GM10266 (cell line): ENCODE measurements at regions not wholly inside any gene's neighbourhood (a gene's known extent, or its start where the extent isn't known, plus 50 kb on each side); places are given as distances from the start of the nearest gene placed in this dataset.

ENCODE experiments used
- DNase-seq: peaks from one replicate; pipeline ENCODE4 v3.0.0; 2012; ENCODE audit errors: extremely low spot score
- TF ChIP-seq, protein P1 (sequence below): IDR thresholded peaks from 2 replicates; pipeline ENCODE4 v1.5.1; 2012; ENCODE audit warnings: mild to moderate bottlenecking, low read depth; ENCODE audit not compliant: control insufficient read depth, insufficient read depth; ENCODE audit errors: missing control alignments

- TF ChIP-seq, protein P1, sequence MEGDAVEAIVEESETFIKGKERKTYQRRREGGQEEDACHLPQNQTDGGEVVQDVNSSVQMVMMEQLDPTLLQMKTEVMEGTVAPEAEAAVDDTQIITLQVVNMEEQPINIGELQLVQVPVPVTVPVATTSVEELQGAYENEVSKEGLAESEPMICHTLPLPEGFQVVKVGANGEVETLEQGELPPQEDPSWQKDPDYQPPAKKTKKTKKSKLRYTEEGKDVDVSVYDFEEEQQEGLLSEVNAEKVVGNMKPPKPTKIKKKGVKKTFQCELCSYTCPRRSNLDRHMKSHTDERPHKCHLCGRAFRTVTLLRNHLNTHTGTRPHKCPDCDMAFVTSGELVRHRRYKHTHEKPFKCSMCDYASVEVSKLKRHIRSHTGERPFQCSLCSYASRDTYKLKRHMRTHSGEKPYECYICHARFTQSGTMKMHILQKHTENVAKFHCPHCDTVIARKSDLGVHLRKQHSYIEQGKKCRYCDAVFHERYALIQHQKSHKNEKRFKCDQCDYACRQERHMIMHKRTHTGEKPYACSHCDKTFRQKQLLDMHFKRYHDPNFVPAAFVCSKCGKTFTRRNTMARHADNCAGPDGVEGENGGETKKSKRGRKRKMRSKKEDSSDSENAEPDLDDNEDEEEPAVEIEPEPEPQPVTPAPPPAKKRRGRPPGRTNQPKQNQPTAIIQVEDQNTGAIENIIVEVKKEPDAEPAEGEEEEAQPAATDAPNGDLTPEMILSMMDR: no peak
- DNase-seq: no peak
These were observed 114.3 kb upstream of the CPEB2 start for GRCh38 chr4:14887842-14888433.

- TF ChIP-seq, protein P1: no peak
- no peak for DNase-seq
These were observed 113.3 kb upstream of the CPEB2 start for GRCh38 chr4:14888790-14889572.

- TF ChIP-seq, protein P1: no peak
- no peak for DNase-seq
These were observed 109.7 kb upstream of the CPEB2 start for GRCh38 chr4:14892563-14892962.

DNA sequence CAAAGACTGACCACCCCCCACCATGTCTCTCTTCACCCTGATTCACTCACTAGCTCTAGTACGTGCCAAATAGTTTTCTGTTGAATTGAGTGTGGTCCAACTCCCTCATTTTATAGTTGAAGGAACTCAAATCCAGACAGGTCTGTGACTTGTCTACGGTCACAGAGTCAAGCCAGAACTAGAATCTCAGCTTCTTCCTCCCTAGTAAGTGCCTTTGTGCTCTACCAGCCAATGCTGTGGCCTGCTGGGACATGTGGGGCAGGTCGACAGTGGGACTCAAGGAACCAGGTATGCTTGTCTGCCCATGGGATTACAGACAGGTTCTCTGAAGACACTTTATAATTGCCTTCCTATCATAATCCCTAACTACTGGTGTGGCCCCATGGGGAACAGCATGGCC, 108.6 kb upstream of the CPEB2 start:
- DNase-seq: no peak
- TF ChIP-seq, protein P1: no peak

DNA sequence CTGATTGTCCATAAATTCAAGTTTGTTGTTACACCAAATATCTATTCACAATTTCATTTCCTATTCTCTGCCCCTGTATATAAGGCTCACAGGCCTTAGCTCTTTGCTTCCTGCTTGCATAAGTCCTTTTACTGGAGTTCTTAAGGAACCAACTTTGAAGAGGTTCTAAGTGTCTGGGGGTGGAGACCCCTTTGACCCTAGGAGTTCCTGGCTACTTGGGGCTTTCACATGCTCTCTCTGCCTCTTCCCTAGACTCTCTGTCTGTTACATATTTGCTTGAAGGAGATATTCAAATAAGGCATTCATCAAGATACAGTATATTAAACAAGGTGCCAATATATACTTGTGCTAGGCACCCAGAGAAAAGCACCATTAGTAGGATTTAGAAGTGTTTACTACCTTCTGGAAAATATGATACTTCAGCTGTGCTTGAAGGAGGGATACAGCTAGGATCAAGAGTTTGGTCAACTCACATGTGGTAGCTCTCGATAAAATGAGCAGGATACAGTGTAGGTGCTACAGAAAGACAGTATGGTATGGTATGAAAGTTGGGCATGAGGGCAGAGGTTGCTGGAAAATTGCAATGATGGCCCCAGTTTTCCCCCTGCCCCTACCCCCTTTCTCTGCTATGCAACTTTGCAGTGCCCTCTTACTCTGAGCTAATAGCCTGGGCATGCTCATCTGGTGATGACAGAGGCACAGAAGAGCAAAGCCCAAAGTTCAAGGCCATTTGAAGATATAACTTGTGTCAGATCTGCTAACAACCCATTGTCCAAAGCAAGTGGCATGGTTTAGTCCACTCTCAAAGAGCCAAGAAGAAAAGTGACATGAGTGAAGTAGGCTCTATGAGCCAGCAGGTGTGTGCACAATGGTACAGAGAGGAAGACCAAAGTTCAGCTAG, 107.6 kb upstream of the CPEB2 start:
- TF ChIP-seq, protein P1: no peak
- DNase-seq: no peak

DNA sequence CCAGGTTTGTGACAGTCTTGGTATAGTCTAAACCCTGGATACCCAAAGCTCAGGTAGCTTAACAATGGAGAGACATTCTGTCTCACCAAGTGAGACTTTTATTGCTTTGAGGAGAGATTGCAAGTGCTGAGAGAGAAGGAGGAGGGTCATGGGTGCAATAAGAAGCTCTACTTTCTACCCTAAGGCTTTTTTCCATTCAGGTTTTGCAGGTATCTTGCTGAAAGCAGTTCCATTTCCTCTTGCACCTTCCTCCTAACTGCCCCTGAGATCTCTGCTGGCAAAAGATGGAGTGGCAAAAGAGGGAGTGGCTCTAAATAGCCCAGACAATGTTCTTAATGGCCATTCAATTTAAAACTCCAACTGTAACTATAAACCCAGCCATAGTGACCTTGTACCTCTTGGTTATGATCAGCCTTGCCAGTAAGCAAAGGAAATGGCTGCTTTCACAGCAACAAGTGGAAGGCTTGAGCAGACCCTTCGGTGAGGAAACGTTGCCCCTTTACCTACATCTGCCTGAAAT, 105.6 kb upstream of the CPEB2 start:
- TF ChIP-seq, protein P1: no peak
- DNase-seq: no peak
